ENCODE measurements at regions not wholly inside any gene's neighbourhood (a gene's known extent, or its start where the extent isn't known, plus 50 kb on each side); places are given as distances from the start of the nearest gene placed in this dataset.

DNA sequence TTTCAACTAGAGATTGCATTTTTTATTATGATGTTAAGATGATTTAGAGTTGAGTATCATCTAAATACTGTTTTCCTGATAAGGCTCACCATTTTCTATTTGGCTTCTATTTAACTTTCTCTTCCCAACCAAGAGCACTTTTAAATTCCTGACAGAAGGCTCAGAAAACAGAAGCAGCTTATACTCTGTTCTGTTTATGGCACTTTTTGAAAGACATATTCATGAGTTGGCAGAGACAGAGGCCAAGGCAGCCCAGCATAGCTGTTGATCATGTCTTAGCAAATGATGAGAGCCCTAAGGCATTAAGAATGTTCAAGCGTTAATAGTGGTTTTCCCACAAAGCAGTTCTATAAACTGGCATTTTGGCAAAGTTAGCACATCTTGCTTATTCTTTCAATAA lies 330.3 kb downstream of the TRAM1L1 start:
- TF ChIP-seq POLR2AphosphoS5 (IDR thresholded peaks at IDR 0.05; ENCODE audit: low read depth, low read length) (no peak), POLR2A (IDR thresholded peaks at IDR 0.05; ENCODE audit: low read depth, low read length) (no peak), TAF1 (IDR thresholded peaks at IDR 0.05; ENCODE audit: borderline replicate concordance, low read depth, low read length) (no peak)
